HepG2 (cell line): ENCODE measurements at regions not wholly inside any gene's neighbourhood (a gene's known extent, or its start where the extent isn't known, plus 50 kb on each side); places are given as distances from the start of the nearest gene placed in this dataset.
A peak's percentile ranks its signal among the peaks of the same experiment; 100 is the strongest.

Experiments
- HIVEP1 ChIP-seq: sonication (generic); formaldehyde crosslinking; IDR thresholded peaks from 2 replicates; pipeline ENCODE4 v1.4.0; 2020; ENCODE audit warnings: mild to moderate bottlenecking, missing genetic modification reagents
- NFAT5 ChIP-seq: sonication (generic); formaldehyde crosslinking; IDR thresholded peaks from 2 replicates; pipeline ENCODE4 v1.4.0; 2020; ENCODE audit warnings: missing genetic modification reagents
- REPIN1 ChIP-seq: sonication (generic); formaldehyde crosslinking; IDR thresholded peaks from 2 replicates; pipeline ENCODE4 v1.8.0; 2022; ENCODE audit warnings: missing genetic modification reagents, low read depth, mild to moderate bottlenecking, borderline replicate concordance
- SAP130 ChIP-seq: IDR thresholded peaks from 2 replicates; pipeline ENCODE4 v1.6.1; 2016; ENCODE audit warnings: low read depth
- TEF ChIP-seq: sonication (generic); formaldehyde crosslinking; IDR thresholded peaks from 2 replicates; pipeline ENCODE4 v1.5.0; 2020; ENCODE audit warnings: missing genetic modification reagents
- THRA ChIP-seq: sonication (generic); formaldehyde crosslinking; IDR thresholded peaks from 2 replicates; pipeline ENCODE4 v1.4.0; 2020; ENCODE audit warnings: missing genetic modification reagents, borderline replicate concordance
- TOE1 ChIP-seq: sonication (generic); formaldehyde crosslinking; IDR thresholded peaks from 2 replicates; pipeline ENCODE4 v1.4.0; 2020; ENCODE audit warnings: mild to moderate bottlenecking, missing genetic modification reagents
- ZBTB10 ChIP-seq: sonication (generic); formaldehyde crosslinking; IDR thresholded peaks from 2 replicates; pipeline ENCODE4 v1.4.0; 2020; ENCODE audit warnings: missing genetic modification reagents, borderline replicate concordance
- ZBTB44 ChIP-seq: sonication (generic); formaldehyde crosslinking; IDR thresholded peaks from 2 replicates; pipeline ENCODE4 v1.4.0; 2020; ENCODE audit warnings: missing genetic modification reagents
- ZNF235 ChIP-seq: sonication (generic); formaldehyde crosslinking; IDR thresholded peaks from 2 replicates; pipeline ENCODE4 v1.8.1; 2023; ENCODE audit warnings: mild to moderate bottlenecking, missing genetic modification reagents, borderline replicate concordance
- ZNF276 ChIP-seq: sonication (generic); formaldehyde crosslinking; IDR thresholded peaks from 2 replicates; pipeline ENCODE4 v1.4.0; 2020; ENCODE audit warnings: mild to moderate bottlenecking, low read depth, missing genetic modification reagents
- ZNF331 ChIP-seq: sonication (generic); formaldehyde crosslinking; IDR thresholded peaks from 2 replicates; pipeline ENCODE4 v1.4.0; 2020; ENCODE audit warnings: missing genetic modification reagents
- ZNF777 ChIP-seq: sonication (generic); formaldehyde crosslinking; IDR thresholded peaks from 2 replicates; pipeline ENCODE4 v1.4.0; 2020; ENCODE audit warnings: missing genetic modification reagents

GRCh38 chr10:130924138-130924819 is 387.2 kb downstream of the TCERG1L start (continued):
- TF ChIP-seq ZNF276 (no peak), THRA (CRISPR knock-in tag) (peak; percentile 61; the same call in 1 of the 2 replicates), ZNF235 (CRISPR knock-in tag) (no peak), TEF (peak; percentile 37; the same call in 1 of the 2 replicates), ZNF777 (no peak), REPIN1 (CRISPR knock-in tag) (no peak), TOE1 (CRISPR knock-in tag) (no peak), NFAT5 (0 out of 2 replicates have a peak, but pooled peaks have one; percentile 47), SAP130 (CRISPR knock-in tag) (0 out of 2 replicates have a peak, but pooled peaks have one; percentile 16), ZNF331 (CRISPR knock-in tag) (peak; percentile 62), ZBTB44 (CRISPR knock-in tag) (peak; percentile 79; the same call in 1 of the 2 replicates), HIVEP1 (no peak), ZBTB10 (0 out of 2 replicates have a peak, but pooled peaks have one; percentile 30)
- TF ChIP-seq, all 625 proteins: peak for 40
